Activated naive CD4-positive, alpha-beta T cell treated with anti-CD3 and anti-CD28 coated beads for 36 hours (primary cell): ENCODE measurements at regions not wholly inside any gene's neighbourhood (a gene's known extent, or its start where the extent isn't known, plus 50 kb on each side); places are given as distances from the start of the nearest gene placed in this dataset.

Experiments
- CTCF ChIA-PET: fragments of 350-600 bp; sonication (Branson Sonifier 250); formaldehyde crosslinking; loops from one replicate; lab custom pipeline; 2021; ENCODE audit warnings: antibody characterized with exemption; lab: Charles Lee
- DNase-seq: peaks from one replicate; pipeline ENCODE4 v3.0.0-alpha.2; 2020
- H3K27ac Mint-ChIP-seq: one replicate; pipeline ENCODE4 v1.8.0; 2021; ENCODE audit warnings: mild to moderate bottlenecking, mixed read lengths
- H3K27me3 Mint-ChIP-seq: one replicate; pipeline ENCODE4 v1.8.0; 2021; ENCODE audit warnings: low read depth, mixed read lengths
- H3K36me3 Mint-ChIP-seq: one replicate; pipeline ENCODE4 v1.8.0; 2021; ENCODE audit warnings: low read depth, mixed read lengths
- H3K4me1 Mint-ChIP-seq: one replicate; pipeline ENCODE4 v1.8.0; 2021; ENCODE audit warnings: low read depth, mixed read lengths
- H3K4me3 Mint-ChIP-seq: one replicate; pipeline ENCODE4 v1.8.0; 2021; ENCODE audit warnings: mild to moderate bottlenecking, moderate library complexity, mixed read lengths
- H3K9me3 Mint-ChIP-seq: one replicate; pipeline ENCODE4 v1.8.0; 2021; ENCODE audit warnings: mixed read lengths
- intact Hi-C: fragments of 100-400 bp; cut with micrococcal nuclease; formaldehyde crosslinking; loops from one replicate; pipeline ENCODE4 v1.15.1; 2023

GRCh38 chr3:147846854-147847478 lies 437.8 kb downstream of the ZIC1 start:
- DNase-seq: no peak
- Mint-ChIP-seq H3K36me3 (no peaks in the 10 kb centered on the region), H3K27ac (no peak overlapping the region), H3K4me3 (no peak overlapping the region), H3K4me1 (no peaks in the 10 kb centered on the region), H3K9me3 (peaks cover 2% of the 10 kb centered on the region), H3K27me3 (no peaks in the 10 kb centered on the region)
- intact Hi-C loops: no loop called here
- CTCF ChIA-PET: no interaction called here

DNA sequence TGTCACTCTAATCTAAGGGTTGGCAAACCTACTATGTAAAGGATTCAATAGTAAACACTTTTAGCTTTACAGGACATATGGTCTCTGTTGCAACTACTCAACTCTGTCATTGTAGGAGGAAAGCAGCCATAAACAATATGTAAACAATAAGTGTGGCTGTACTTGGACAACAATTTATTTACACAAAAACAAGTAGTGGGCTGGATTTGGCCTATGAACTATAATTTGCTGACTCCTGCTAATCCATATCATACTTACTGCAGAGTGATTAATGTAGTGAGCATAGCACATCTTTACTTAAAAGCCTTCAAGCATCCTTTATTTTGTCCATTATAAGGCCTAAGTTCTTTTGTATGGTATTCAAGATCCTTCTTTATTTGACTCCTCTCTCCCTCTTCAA lies 441.9 kb downstream of the ZIC1 start:
- no peaks in the 10 kb centered on the region for H3K36me3 Mint-ChIP-seq
- H3K27me3 Mint-ChIP-seq: no peaks in the 10 kb centered on the region
- H3K4me3 Mint-ChIP-seq: no peak overlapping the region
- no peak for DNase-seq
- CTCF ChIA-PET: no interaction called here
- peaks cover 2% of the 10 kb centered on the region for H3K9me3 Mint-ChIP-seq
- intact Hi-C loops: no loop called here
- no peak overlapping the region for H3K27ac Mint-ChIP-seq
- no peaks in the 10 kb centered on the region for H3K4me1 Mint-ChIP-seq

- Mint-ChIP-seq H3K9me3 (peaks cover 5% of the 10 kb centered on the region), H3K4me1 (no peaks in the 10 kb centered on the region), H3K4me3 (no peak overlapping the region), H3K27ac (no peak overlapping the region), H3K36me3 (no peaks in the 10 kb centered on the region), H3K27me3 (no peaks in the 10 kb centered on the region)
- CTCF ChIA-PET: no interaction called here
- DNase-seq: no peak
- intact Hi-C loops: no loop called here
These were observed 445.4 kb downstream of the ZIC1 start for GRCh38 chr3:147854542-147854941.

DNA sequence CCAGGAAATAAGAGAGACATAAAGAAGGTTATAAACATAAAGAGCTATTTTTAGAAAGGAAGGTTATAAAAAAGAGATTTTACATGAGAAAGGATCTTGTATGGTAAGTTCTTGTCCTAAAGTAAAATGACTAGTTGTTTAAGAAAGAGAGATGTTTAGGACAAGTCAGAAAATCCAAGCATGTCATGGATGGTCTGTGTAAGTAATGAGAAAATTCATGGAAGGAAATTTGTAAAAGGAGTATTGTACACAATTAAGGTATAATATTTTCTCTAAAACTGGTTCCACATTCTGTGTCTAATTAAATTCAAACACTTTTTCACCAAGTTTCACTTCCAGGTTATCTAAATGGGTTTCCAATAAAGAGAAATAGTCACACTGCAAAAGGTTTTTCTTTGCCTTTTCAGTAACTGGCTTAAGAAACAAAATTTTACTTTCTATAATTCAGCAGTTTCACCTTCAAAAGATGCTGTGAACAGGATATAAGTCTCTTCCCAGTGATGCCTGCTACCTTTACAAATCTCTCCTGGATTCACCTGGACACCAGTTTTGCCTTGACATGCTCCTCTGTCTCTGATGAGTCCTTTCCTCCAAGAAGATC lies 455.7 kb downstream of the ZIC1 start:
- no peak overlapping the region for H3K4me3 Mint-ChIP-seq
- H3K27ac Mint-ChIP-seq: no peak overlapping the region
- H3K9me3 Mint-ChIP-seq: peaks cover 24% of the 10 kb centered on the region
- CTCF ChIA-PET: no interaction called here
- H3K4me1 Mint-ChIP-seq: no peaks in the 10 kb centered on the region
- no peak for DNase-seq
- H3K27me3 Mint-ChIP-seq: no peaks in the 10 kb centered on the region
- intact Hi-C loops: no loop called here
- H3K36me3 Mint-ChIP-seq: no peaks in the 10 kb centered on the region

- Mint-ChIP-seq H3K4me1 (no peaks in the 10 kb centered on the region), H3K9me3 (peaks cover 24% of the 10 kb centered on the region), H3K36me3 (no peaks in the 10 kb centered on the region), H3K27ac (no peak overlapping the region), H3K4me3 (no peak overlapping the region), H3K27me3 (no peaks in the 10 kb centered on the region)
- CTCF ChIA-PET: no interaction called here
- DNase-seq: no peak
- intact Hi-C loops: no loop called here
These were observed 457.4 kb downstream of the ZIC1 start for GRCh38 chr3:147866561-147866960.

DNA sequence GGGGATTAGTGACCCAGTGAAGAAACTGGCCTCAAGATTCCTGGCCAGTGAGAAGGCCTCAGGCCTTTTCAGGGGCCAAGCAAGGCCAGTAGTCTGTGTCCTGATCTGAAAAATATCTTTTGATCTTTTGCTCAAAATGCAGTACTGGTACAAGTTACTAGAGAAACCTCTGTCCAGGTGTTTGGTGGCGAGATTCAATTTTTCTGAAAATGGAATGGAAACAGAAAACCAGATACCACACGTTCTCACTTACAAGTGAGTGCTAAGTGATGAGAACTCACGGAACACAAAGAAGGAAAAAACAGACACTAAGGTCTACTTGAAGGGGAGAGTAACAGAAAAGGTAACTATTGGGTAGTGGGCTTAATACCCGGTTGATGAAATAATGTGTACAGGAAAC lies 463.4 kb downstream of the ZIC1 start:
- Mint-ChIP-seq H3K27me3 (no peaks in the 10 kb centered on the region), H3K36me3 (no peaks in the 10 kb centered on the region), H3K4me3 (no peak overlapping the region), H3K4me1 (no peaks in the 10 kb centered on the region), H3K9me3 (peaks cover 7% of the 10 kb centered on the region), H3K27ac (no peak overlapping the region)
- CTCF ChIA-PET: no interaction called here
- DNase-seq: no peak
- intact Hi-C loops: no loop called here

DNA sequence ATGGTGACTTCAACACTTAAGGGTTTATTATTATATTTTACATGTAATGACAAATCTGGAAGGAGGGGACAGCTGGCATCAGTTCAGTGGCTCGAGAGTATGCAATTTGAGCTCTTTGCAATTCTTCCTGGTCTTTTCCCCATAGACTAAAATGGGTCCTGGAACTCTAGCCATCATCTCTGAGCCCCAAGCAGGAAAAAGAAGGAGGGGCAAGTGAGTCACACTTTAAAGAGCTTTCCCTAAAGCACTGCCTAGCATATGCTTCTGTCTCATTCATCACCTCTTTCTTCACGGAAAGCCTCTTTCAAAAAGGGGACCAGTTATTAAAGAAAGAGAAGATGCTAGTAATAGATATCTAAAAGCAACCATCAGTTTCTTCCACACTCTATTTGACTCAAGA lies 466.3 kb downstream of the ZIC1 start:
- CTCF ChIA-PET: no interaction called here
- Mint-ChIP-seq H3K36me3 (no peaks in the 10 kb centered on the region), H3K27ac (no peak overlapping the region), H3K9me3 (peaks cover 2% of the 10 kb centered on the region), H3K27me3 (no peaks in the 10 kb centered on the region), H3K4me1 (no peaks in the 10 kb centered on the region), H3K4me3 (no peak overlapping the region)
- DNase-seq: no peak
- intact Hi-C loops: no loop called here

- CTCF ChIA-PET: no interaction called here
- Mint-ChIP-seq H3K27me3 (no peaks in the 10 kb centered on the region), H3K4me3 (no peak overlapping the region), H3K4me1 (no peaks in the 10 kb centered on the region), H3K27ac (no peak overlapping the region), H3K36me3 (no peaks in the 10 kb centered on the region), H3K9me3 (peaks cover 16% of the 10 kb centered on the region)
- intact Hi-C loops: no loop called here
- DNase-seq: no peak
These were observed 472.8 kb downstream of the ZIC1 start for GRCh38 chr3:147881933-147882332.

DNA sequence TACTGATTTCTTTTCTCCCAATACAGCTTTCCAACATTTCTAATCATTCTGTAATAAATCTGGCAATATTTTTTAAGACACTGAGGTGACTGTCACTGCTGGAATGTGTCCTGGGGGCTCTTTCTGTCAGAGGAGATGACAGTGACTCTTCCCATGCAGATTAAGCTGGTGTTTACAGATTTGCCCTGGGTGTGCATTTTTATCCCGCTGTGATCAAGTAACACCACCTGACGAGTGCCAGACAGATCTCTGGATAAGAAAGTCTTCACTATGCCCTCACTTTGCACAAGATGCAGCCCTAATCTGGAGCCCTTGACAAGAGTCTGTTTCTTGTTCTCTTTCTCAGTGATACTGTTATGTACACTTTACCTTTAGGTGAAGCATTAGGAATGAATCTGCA lies 477.7 kb downstream of the ZIC1 start:
- intact Hi-C loops: no loop called here
- no peak overlapping the region for H3K27ac Mint-ChIP-seq
- H3K36me3 Mint-ChIP-seq: no peaks in the 10 kb centered on the region
- H3K9me3 Mint-ChIP-seq: peaks cover 9% of the 10 kb centered on the region
- CTCF ChIA-PET: no interaction called here
- H3K4me3 Mint-ChIP-seq: no peak overlapping the region
- H3K4me1 Mint-ChIP-seq: no peaks in the 10 kb centered on the region
- no peak for DNase-seq
- no peaks in the 10 kb centered on the region for H3K27me3 Mint-ChIP-seq

DNA sequence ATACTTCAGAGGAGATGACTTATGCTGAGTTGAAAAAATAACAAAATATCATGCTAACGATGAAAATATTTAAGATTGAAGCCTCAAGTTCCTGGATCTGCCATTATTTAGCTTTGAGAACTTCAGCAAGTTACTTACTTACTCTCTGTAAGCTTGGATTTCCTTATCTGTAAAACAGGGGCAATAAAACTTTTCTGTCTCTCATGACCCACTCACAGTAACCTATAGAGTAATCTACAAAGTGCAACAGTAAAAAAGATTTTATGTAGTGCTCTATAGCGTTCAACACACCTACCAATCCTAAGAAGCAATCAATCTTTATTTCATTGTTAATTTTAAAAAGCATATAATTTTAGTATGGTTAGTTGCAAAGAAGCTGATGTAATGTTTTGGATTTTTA lies 478.6 kb downstream of the ZIC1 start:
- no peak overlapping the region for H3K4me3 Mint-ChIP-seq
- no peaks in the 10 kb centered on the region for H3K4me1 Mint-ChIP-seq
- no peak overlapping the region for H3K27ac Mint-ChIP-seq
- no peak for DNase-seq
- CTCF ChIA-PET: no interaction called here
- intact Hi-C loops: no loop called here
- H3K27me3 Mint-ChIP-seq: no peaks in the 10 kb centered on the region
- H3K36me3 Mint-ChIP-seq: no peaks in the 10 kb centered on the region
- peaks cover 5% of the 10 kb centered on the region for H3K9me3 Mint-ChIP-seq

DNA sequence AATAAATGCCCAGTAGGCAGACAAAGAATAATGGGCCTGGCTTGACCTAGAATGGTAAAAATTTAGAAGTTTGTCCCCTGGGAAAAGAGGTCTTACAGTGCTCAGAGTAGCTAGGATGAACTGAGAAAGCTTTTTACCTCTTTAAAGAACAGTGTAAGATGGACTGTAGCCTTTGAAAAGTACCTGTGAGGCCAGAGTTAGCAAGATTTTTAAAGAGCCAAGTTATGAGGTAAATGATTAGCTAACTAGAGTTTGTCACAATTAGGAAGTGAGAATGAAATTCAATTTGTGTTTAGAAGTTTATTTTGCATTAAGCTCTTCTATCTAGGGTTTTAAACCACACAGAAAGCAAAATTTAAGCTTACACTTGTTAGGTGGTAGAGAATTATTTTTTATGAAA lies 480.9 kb downstream of the ZIC1 start:
- CTCF ChIA-PET: no interaction called here
- H3K4me3 Mint-ChIP-seq: no peak overlapping the region
- intact Hi-C loops: no loop called here

DNA sequence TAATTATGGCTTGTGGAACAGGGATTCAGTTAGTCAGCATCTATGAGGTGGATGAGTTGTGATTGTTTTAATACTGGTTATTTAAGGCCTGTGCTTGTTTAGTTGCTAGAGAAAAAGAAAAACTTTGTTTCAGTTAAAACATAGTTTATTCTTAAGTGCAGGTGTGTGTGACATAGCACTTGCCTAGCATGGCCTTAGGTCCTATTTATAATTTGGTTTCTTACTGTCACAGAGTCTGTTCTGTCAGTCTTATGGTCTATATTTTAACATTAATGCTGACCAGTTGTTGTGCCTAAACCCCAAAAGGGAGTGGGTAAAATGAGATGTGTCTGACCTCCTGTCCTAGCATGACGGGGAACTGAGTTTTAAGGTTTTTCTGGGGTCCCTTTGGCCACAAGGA lies 486.3 kb downstream of the ZIC1 start:
- intact Hi-C loops: no loop called here
- peaks cover 6% of the 10 kb centered on the region for H3K9me3 Mint-ChIP-seq
- CTCF ChIA-PET: no interaction called here
- H3K4me1 Mint-ChIP-seq: no peaks in the 10 kb centered on the region
- H3K4me3 Mint-ChIP-seq: no peak overlapping the region
- H3K27ac Mint-ChIP-seq: no peak overlapping the region
- no peaks in the 10 kb centered on the region for H3K27me3 Mint-ChIP-seq
- no peaks in the 10 kb centered on the region for H3K36me3 Mint-ChIP-seq
- DNase-seq: no peak

More for the DNA sequence above, 480.9 kb downstream of the ZIC1 start:
- no peak overlapping the region for H3K27ac Mint-ChIP-seq
- no peaks in the 10 kb centered on the region for H3K36me3 Mint-ChIP-seq
- H3K4me1 Mint-ChIP-seq: no peaks in the 10 kb centered on the region
- no peaks in the 10 kb centered on the region for H3K27me3 Mint-ChIP-seq
- H3K9me3 Mint-ChIP-seq: peaks cover 2% of the 10 kb centered on the region
- DNase-seq: no peak

DNA sequence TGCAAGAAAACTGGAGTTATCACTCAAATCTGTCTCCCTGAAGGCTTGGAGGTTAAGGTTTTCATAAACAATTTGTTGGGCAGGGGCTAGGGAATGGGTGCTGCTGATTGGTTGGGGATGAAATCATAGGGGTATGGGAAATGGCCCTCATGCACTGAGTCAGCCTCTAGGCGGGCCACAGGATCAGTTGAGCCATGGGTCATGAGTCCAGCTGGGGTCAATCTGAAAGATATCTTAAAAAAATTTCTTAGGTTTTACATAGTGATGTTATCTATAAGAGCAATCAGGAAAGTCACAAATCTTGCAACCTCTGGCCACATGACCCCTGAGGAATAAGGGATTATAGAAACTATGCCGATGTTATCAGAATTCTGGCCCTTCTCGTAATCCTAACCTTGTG lies 491.7 kb downstream of the ZIC1 start:
- CTCF ChIA-PET: no interaction called here
- Mint-ChIP-seq H3K9me3 (peaks cover 6% of the 10 kb centered on the region), H3K36me3 (no peaks in the 10 kb centered on the region)

More for the DNA sequence above, 491.7 kb downstream of the ZIC1 start:
- no peak for DNase-seq
- H3K27ac Mint-ChIP-seq: no peak overlapping the region
- no peaks in the 10 kb centered on the region for H3K4me1 Mint-ChIP-seq
- no peak overlapping the region for H3K4me3 Mint-ChIP-seq
- H3K27me3 Mint-ChIP-seq: no peaks in the 10 kb centered on the region
- intact Hi-C loops: no loop called here
